ENCODE measurements at regions not wholly inside any gene's neighbourhood (a gene's known extent, or its start where the extent isn't known, plus 50 kb on each side); places are given as distances from the start of the nearest gene placed in this dataset.
"Not testable (repeated sequence)": the region's sequence is repeated elsewhere in the genome, so short reads cannot be mapped to it uniquely, and the experiment has no call there.

- ATAC-seq (no peak), DNase-seq (ENCODE audit: low spot score) (no peak)
Observed at GRCh38 chr13:32828711-32829110, 187.5 kb upstream of the KL start.

GRCh38 chr13:32829269-32829668 is 187.0 kb upstream of the KL start:
- no peak for DNase-seq (ENCODE audit: low spot score)
- ATAC-seq: no peak

- ATAC-seq (no peak), DNase-seq (ENCODE audit: low spot score) (no peak)
Observed at GRCh38 chr13:32829676-32830335, 186.4 kb upstream of the KL start.

- ATAC-seq: no peak
Observed at GRCh38 chr13:32830336-32831031, 185.7 kb upstream of the KL start.

GRCh38 chr13:32837307-32837972 is 178.8 kb upstream of the KL start:
- DNase-seq (ENCODE audit: low spot score) (no peak), ATAC-seq (no peak)

More at GRCh38 chr13:32830336-32831031, 185.7 kb upstream of the KL start:
- DNase-seq (ENCODE audit: low spot score): no peak

GRCh38 chr13:32837973-32838927 is 178.0 kb upstream of the KL start:
- ATAC-seq (no peak), DNase-seq (ENCODE audit: low spot score) (no peak)

GRCh38 chr13:32838945-32839344 is 177.3 kb upstream of the KL start:
- ATAC-seq (peak; percentile 98), DNase-seq (ENCODE audit: low spot score) (no peak)

GRCh38 chr13:32840113-32840512 is 176.1 kb upstream of the KL start:
- ATAC-seq (no peak), DNase-seq (ENCODE audit: low spot score) (no peak)

GRCh38 chr13:32840989-32841713 is 175.1 kb upstream of the KL start:
- no peak for ATAC-seq

GRCh38 chr13:32845952-32846950 is 170.0 kb upstream of the KL start:
- ATAC-seq: no peak
- no peak for DNase-seq (ENCODE audit: low spot score)

More at GRCh38 chr13:32840989-32841713, 175.1 kb upstream of the KL start:
- no peak for DNase-seq (ENCODE audit: low spot score)

- not testable (repeated sequence) for DNase-seq (ENCODE audit: low spot score); ATAC-seq
Observed at GRCh38 chr13:32847976-32848375, 168.2 kb upstream of the KL start.

GRCh38 chr13:32849369-32849768 is 166.9 kb upstream of the KL start:
- ATAC-seq (no peak), DNase-seq (ENCODE audit: low spot score) (no peak)

- no peak for ATAC-seq
Observed at GRCh38 chr13:32850316-32851052, 165.7 kb upstream of the KL start.

GRCh38 chr13:32851083-32852069 is 164.8 kb upstream of the KL start:
- no peak for ATAC-seq

More at GRCh38 chr13:32850316-32851052, 165.7 kb upstream of the KL start:
- DNase-seq (ENCODE audit: low spot score): no peak

GRCh38 chr13:32852526-32852925 is 163.7 kb upstream of the KL start:
- ATAC-seq (no peak), DNase-seq (ENCODE audit: low spot score) (no peak)

More at GRCh38 chr13:32851083-32852069, 164.8 kb upstream of the KL start:
- DNase-seq (ENCODE audit: low spot score): no peak

GRCh38 chr13:32857077-32857476 is 159.1 kb upstream of the KL start:
- ATAC-seq: no peak

GRCh38 chr13:32857689-32858088 is 158.5 kb upstream of the KL start:
- ATAC-seq: no peak

More at GRCh38 chr13:32857077-32857476, 159.1 kb upstream of the KL start:
- no peak for DNase-seq (ENCODE audit: low spot score)

More at GRCh38 chr13:32857689-32858088, 158.5 kb upstream of the KL start:
- DNase-seq (ENCODE audit: low spot score): no peak

Data from left lobe of liver (tissue), 2 donors.